ENCODE measurements at regions not wholly inside any gene's neighbourhood (a gene's known extent, or its start where the extent isn't known, plus 50 kb on each side); places are given as distances from the start of the nearest gene placed in this dataset.

DNA sequence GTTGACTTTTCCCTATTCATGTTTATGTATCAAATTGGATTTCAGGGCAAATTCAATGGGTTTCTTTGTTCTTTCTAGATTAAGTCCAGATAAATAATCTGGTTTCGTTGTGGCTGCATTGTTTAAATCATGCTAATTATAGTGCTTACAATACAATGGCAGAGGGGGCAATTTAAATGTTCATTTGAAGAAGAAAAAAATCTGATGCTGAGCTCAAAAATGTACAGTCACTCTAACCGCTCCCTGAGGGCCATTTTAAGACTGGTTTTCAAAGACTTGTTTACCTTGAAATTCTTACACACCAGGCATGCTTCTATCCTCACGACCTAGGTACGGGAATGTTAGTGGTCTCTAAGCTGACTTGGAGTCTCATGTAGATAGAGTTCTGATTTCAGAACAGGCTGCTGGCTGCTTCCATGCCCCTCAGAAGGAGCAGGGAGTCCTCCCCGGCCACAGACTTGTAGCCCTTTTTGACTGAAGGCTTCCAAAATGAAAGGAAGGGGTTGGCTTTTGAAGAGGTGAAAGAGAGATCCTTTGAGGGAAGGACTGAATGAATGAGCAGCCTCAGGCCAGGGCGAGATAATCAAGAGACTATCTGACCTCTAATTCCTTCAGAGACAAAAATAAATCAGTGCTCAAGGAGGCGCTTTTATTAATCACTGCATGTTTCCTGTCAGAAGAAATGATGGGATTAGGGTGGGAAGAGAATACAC lies 86.1 kb upstream of the ZNF217 start (continued):
- TF ChIP-seq, protein P1, sequence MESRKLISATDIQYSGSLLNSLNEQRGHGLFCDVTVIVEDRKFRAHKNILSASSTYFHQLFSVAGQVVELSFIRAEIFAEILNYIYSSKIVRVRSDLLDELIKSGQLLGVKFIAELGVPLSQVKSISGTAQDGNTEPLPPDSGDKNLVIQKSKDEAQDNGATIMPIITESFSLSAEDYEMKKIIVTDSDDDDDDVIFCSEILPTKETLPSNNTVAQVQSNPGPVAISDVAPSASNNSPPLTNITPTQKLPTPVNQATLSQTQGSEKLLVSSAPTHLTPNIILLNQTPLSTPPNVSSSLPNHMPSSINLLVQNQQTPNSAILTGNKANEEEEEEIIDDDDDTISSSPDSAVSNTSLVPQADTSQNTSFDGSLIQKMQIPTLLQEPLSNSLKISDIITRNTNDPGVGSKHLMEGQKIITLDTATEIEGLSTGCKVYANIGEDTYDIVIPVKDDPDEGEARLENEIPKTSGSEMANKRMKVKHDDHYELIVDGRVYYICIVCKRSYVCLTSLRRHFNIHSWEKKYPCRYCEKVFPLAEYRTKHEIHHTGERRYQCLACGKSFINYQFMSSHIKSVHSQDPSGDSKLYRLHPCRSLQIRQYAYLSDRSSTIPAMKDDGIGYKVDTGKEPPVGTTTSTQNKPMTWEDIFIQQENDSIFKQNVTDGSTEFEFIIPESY (IDR thresholded peaks at IDR 0.05) = no peak
- TF ChIP-seq FOXA1 (IDR thresholded peaks at IDR 0.05) = no peak
- TF ChIP-seq HNF4A (conservative IDR thresholded peaks at IDR 0.05) = no peak
- no peak for TF ChIP-seq RAD21 (IDR thresholded peaks at IDR 0.05)

DNA sequence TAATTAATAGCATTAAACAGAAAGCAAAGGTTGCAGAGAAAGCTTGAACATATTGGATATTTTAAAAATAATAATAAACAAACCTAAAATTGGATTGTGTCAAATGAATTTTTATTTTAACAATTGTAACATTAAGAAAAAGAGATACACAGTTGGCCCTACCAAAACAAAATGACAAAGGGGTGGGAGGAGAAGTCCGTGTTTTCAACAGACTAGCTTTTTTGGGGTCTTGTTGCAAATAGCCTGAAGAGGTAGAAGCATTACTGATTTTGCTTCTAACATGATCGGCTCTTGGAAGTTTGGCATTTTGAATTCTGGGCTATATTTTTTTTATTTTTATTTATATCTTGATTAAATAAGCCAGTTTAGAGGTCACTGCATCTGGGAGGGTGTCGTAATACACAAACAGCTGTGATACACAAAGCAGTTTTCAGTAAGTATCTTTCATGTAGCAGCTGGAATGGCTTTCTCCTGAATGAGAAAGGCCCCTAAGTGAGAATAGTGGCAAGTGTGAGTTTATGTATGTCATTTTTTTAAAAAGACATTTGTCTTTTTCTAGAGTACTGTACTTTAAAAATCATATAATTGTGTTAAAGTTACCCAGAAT lies 85.5 kb upstream of the ZNF217 start:
- peaks cover 0 to 32% (median 30%) of the 10 kb centered on the region in 4 donors for H3K4me1 ChIP-seq (ENCODE audit: control insufficient read depth in 4 of 4, insufficient read depth in 4 of 4, low read length in 3 of 4)
- WGBS = 33% methylated on average over 3 of the region's 3 CpGs
- peak overlapping the region; percentile 18 to 47 for H3K27ac ChIP-seq (ENCODE audit: low read depth in 1 of 2, low read length in 2 of 2)
- DNase-seq (ENCODE audit: low spot score) = no peak
- no peaks in the 10 kb centered on the region for H3K9me3 ChIP-seq (ENCODE audit: control insufficient read depth in 4 of 4, low read length in 3 of 4)
- H3K36me3 ChIP-seq (ENCODE audit: control insufficient read depth in 4 of 4, insufficient read depth in 3 of 4, low read depth in 1 of 4, low read length in 3 of 4) = no peaks in the 10 kb centered on the region
- H3K9ac ChIP-seq (ENCODE audit: low read depth in 1 of 2, low read length in 2 of 2) = peak overlapping the region in 1 of 2 donors; percentile 90
- no peak overlapping the region for H3K4me3 ChIP-seq (ENCODE audit: low read depth in 1 of 3, low read length in 3 of 3)
- no peaks in the 10 kb centered on the region for H3K27me3 ChIP-seq (ENCODE audit: control insufficient read depth in 4 of 4, insufficient read depth in 4 of 4, low read length in 3 of 4)
- TF ChIP-seq ATF3 (IDR thresholded peaks at IDR 0.05) (no peak), TAF1 (conservative IDR thresholded peaks at IDR 0.05) (no peak), MAX (IDR thresholded peaks at IDR 0.05) (no peak), RXRA (IDR thresholded peaks at IDR 0.05) (peak in 1 of 2 donors; percentile 31), SP1 (IDR thresholded peaks at IDR 0.05) (no peak), RAD21 (IDR thresholded peaks at IDR 0.05) (peak in 1 of 2 donors; percentile 31), FOXA2 (IDR thresholded peaks at IDR 0.05) (no peak), FOXA1 (IDR thresholded peaks at IDR 0.05) (no peak), YY1 (IDR thresholded peaks at IDR 0.05) (peak; percentile 13), GABPA (IDR thresholded peaks at IDR 0.05 in 1 of 2, conservative IDR thresholded peaks at IDR 0.05 in 1 of 2) (no peak), JUND (IDR thresholded peaks at IDR 0.05) (no peak), NR2F2 (IDR thresholded peaks at IDR 0.05) (no peak), HNF4G (IDR thresholded peaks at IDR 0.05) (no peak), EGR1 (IDR thresholded peaks at IDR 0.05; ENCODE audit: low read depth in 2 of 2) (no peak), HNF4A (conservative IDR thresholded peaks at IDR 0.05) (peak; percentile 20 to 26)
- TF ChIP-seq, protein P1 (IDR thresholded peaks at IDR 0.05) = no peak
- TF ChIP-seq, protein P2, sequence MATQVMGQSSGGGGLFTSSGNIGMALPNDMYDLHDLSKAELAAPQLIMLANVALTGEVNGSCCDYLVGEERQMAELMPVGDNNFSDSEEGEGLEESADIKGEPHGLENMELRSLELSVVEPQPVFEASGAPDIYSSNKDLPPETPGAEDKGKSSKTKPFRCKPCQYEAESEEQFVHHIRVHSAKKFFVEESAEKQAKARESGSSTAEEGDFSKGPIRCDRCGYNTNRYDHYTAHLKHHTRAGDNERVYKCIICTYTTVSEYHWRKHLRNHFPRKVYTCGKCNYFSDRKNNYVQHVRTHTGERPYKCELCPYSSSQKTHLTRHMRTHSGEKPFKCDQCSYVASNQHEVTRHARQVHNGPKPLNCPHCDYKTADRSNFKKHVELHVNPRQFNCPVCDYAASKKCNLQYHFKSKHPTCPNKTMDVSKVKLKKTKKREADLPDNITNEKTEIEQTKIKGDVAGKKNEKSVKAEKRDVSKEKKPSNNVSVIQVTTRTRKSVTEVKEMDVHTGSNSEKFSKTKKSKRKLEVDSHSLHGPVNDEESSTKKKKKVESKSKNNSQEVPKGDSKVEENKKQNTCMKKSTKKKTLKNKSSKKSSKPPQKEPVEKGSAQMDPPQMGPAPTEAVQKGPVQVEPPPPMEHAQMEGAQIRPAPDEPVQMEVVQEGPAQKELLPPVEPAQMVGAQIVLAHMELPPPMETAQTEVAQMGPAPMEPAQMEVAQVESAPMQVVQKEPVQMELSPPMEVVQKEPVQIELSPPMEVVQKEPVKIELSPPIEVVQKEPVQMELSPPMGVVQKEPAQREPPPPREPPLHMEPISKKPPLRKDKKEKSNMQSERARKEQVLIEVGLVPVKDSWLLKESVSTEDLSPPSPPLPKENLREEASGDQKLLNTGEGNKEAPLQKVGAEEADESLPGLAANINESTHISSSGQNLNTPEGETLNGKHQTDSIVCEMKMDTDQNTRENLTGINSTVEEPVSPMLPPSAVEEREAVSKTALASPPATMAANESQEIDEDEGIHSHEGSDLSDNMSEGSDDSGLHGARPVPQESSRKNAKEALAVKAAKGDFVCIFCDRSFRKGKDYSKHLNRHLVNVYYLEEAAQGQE (IDR thresholded peaks at IDR 0.05) = no peak
- TF ChIP-seq, protein P3, sequence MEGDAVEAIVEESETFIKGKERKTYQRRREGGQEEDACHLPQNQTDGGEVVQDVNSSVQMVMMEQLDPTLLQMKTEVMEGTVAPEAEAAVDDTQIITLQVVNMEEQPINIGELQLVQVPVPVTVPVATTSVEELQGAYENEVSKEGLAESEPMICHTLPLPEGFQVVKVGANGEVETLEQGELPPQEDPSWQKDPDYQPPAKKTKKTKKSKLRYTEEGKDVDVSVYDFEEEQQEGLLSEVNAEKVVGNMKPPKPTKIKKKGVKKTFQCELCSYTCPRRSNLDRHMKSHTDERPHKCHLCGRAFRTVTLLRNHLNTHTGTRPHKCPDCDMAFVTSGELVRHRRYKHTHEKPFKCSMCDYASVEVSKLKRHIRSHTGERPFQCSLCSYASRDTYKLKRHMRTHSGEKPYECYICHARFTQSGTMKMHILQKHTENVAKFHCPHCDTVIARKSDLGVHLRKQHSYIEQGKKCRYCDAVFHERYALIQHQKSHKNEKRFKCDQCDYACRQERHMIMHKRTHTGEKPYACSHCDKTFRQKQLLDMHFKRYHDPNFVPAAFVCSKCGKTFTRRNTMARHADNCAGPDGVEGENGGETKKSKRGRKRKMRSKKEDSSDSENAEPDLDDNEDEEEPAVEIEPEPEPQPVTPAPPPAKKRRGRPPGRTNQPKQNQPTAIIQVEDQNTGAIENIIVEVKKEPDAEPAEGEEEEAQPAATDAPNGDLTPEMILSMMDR (IDR thresholded peaks at IDR 0.05; ENCODE audit: low read depth, low read length, missing input control) = no peak

Data from liver (tissue), 8 donors.